Stimulated activated naive B cell treated with anti-CD40 and anti-IgM and Interleukin-4, amounts not matched to agents 10 μg/mL and 1 μg/mL and 100 μg/mL, for 72 hours (primary cell): ENCODE measurements at regions not wholly inside any gene's neighbourhood (a gene's known extent, or its start where the extent isn't known, plus 50 kb on each side); places are given as distances from the start of the nearest gene placed in this dataset.
"Not testable (repeated sequence)": the region's sequence is repeated elsewhere in the genome, so short reads cannot be mapped to it uniquely, and the experiment has no call there.

Experiments
- ATAC-seq, 2 donors: fragments of 150-1000 bp; cut with Tn5 transposase; replicated peaks; 2 replicates each; pipeline ENCODE4 v1.10.0; 2021; ENCODE audit warnings: moderate library complexity in 1 of 2
- DNase-seq: peaks from one replicate; pipeline ENCODE4 v3.0.0; 2021
- H3K27ac Mint-ChIP-seq: one replicate; pipeline ENCODE4 v1.8.0; 2022; ENCODE audit warnings: mild to moderate bottlenecking, mixed read lengths
- H3K27me3 Mint-ChIP-seq, 2 donors: one replicate each; pipeline ENCODE4 v1.8.0; 2022; ENCODE audit warnings: mixed read lengths in 2 of 2
- H3K36me3 Mint-ChIP-seq, 2 donors: one replicate each; pipeline ENCODE4 v1.8.0; 2022; ENCODE audit warnings: mixed read lengths in 2 of 2, mild to moderate bottlenecking in 1 of 2
- H3K4me1 Mint-ChIP-seq, 2 donors: one replicate each; pipeline ENCODE4 v1.8.0; 2022; ENCODE audit warnings: mixed read lengths in 2 of 2, mild to moderate bottlenecking in 1 of 2
- H3K4me3 Mint-ChIP-seq, 2 donors: one replicate each; pipeline ENCODE4 v1.8.0; 2022; ENCODE audit warnings: mild to moderate bottlenecking in 2 of 2, mixed read lengths in 2 of 2, moderate library complexity in 1 of 2
- H3K9me3 Mint-ChIP-seq, 2 donors: one replicate each; pipeline ENCODE4 v1.8.0; 2022; ENCODE audit warnings: mixed read lengths in 2 of 2, mild to moderate bottlenecking in 1 of 2

- Mint-ChIP-seq H3K4me3 (no peak overlapping the region), H3K9me3 (peaks cover 4 to 5% of the 10 kb centered on the region in 2 donors), H3K27ac (no peak overlapping the region), H3K27me3 (no peaks in the 10 kb centered on the region), H3K4me1 (no peaks in the 10 kb centered on the region), H3K36me3 (no peaks in the 10 kb centered on the region)
- ATAC-seq (no peak), DNase-seq (no peak)
Measured at GRCh38 chrX:76922100-76922499, 494.6 kb downstream of the MAGEE1 start.

GRCh38 chrX:76924616-76925015 lies 497.1 kb downstream of the MAGEE1 start:
- not testable (repeated sequence) for ATAC-seq, H3K27ac Mint-ChIP-seq, H3K27me3 Mint-ChIP-seq, H3K36me3 Mint-ChIP-seq, H3K4me3 Mint-ChIP-seq, H3K4me1 Mint-ChIP-seq, H3K9me3 Mint-ChIP-seq, DNase-seq

- no peaks in the 10 kb centered on the region for H3K27me3 Mint-ChIP-seq
- no peak for ATAC-seq
- peaks cover 0 to 10% of the 10 kb centered on the region in 2 donors for H3K9me3 Mint-ChIP-seq
- no peaks in the 10 kb centered on the region for H3K4me1 Mint-ChIP-seq
- H3K36me3 Mint-ChIP-seq = no peaks in the 10 kb centered on the region
- no peak overlapping the region for H3K4me3 Mint-ChIP-seq
- no peak for DNase-seq
- no peak overlapping the region for H3K27ac Mint-ChIP-seq
Measured at GRCh38 chrX:76931518-76931917, 504.0 kb downstream of the MAGEE1 start.

- ATAC-seq = no peak
- Mint-ChIP-seq H3K36me3 (no peaks in the 10 kb centered on the region), H3K4me1 (no peaks in the 10 kb centered on the region), H3K27ac (no peak overlapping the region), H3K9me3 (peaks cover 7 to 8% of the 10 kb centered on the region in 2 donors), H3K27me3 (no peaks in the 10 kb centered on the region), H3K4me3 (no peak overlapping the region)
- no peak for DNase-seq
Measured at GRCh38 chrX:76957485-76957884, 489.7 kb upstream of the FGF16 start.

- H3K27ac Mint-ChIP-seq = no peak overlapping the region
Measured at GRCh38 chrX:76971393-76972376, 475.5 kb upstream of the FGF16 start.

GRCh38 chrX:76977452-76977851 lies 469.7 kb upstream of the FGF16 start:
- Mint-ChIP-seq H3K36me3 (no peaks in the 10 kb centered on the region), H3K27ac (no peak overlapping the region), H3K27me3 (no peaks in the 10 kb centered on the region), H3K4me3 (no peak overlapping the region), H3K9me3 (no peaks in the 10 kb centered on the region), H3K4me1 (no peaks in the 10 kb centered on the region)
- DNase-seq (no peak), ATAC-seq (no peak)

More at GRCh38 chrX:76971393-76972376, 475.5 kb upstream of the FGF16 start:
- H3K36me3 Mint-ChIP-seq = no peaks in the 10 kb centered on the region
- no peaks in the 10 kb centered on the region for H3K4me1 Mint-ChIP-seq
- DNase-seq = no peak
- H3K9me3 Mint-ChIP-seq = no peaks in the 10 kb centered on the region
- ATAC-seq = peak; percentile 34 to 85
- no peaks in the 10 kb centered on the region for H3K27me3 Mint-ChIP-seq
- H3K4me3 Mint-ChIP-seq = no peak overlapping the region

- no peaks in the 10 kb centered on the region for H3K4me1 Mint-ChIP-seq
- H3K4me3 Mint-ChIP-seq = no peak overlapping the region
- no peaks in the 10 kb centered on the region for H3K27me3 Mint-ChIP-seq
- no peaks in the 10 kb centered on the region for H3K36me3 Mint-ChIP-seq
- H3K9me3 Mint-ChIP-seq = peaks cover 12 to 15% of the 10 kb centered on the region in 2 donors
- no peak overlapping the region for H3K27ac Mint-ChIP-seq
- ATAC-seq (no peak), DNase-seq (no peak)
Measured at GRCh38 chrX:76987381-76987780, 459.8 kb upstream of the FGF16 start.

- no peak overlapping the region for H3K4me3 Mint-ChIP-seq
- peaks cover 9% of the 10 kb centered on the region in 2 donors for H3K9me3 Mint-ChIP-seq
- H3K36me3 Mint-ChIP-seq = no peaks in the 10 kb centered on the region
- no peaks in the 10 kb centered on the region for H3K4me1 Mint-ChIP-seq
- H3K27ac Mint-ChIP-seq = no peak overlapping the region
- ATAC-seq (no peak), DNase-seq (no peak)
- H3K27me3 Mint-ChIP-seq = no peaks in the 10 kb centered on the region
Measured at GRCh38 chrX:76996641-76997040, 450.5 kb upstream of the FGF16 start.

- no peaks in the 10 kb centered on the region for H3K27me3 Mint-ChIP-seq
- H3K27ac Mint-ChIP-seq = no peak overlapping the region
- H3K4me1 Mint-ChIP-seq = no peaks in the 10 kb centered on the region
Measured at GRCh38 chrX:77003530-77003929, 443.7 kb upstream of the FGF16 start.

GRCh38 chrX:77003956-77004355 lies 443.2 kb upstream of the FGF16 start:
- Mint-ChIP-seq H3K4me3 (no peak overlapping the region), H3K9me3 (no peaks in the 10 kb centered on the region), H3K27ac (no peak overlapping the region), H3K4me1 (no peaks in the 10 kb centered on the region), H3K27me3 (no peaks in the 10 kb centered on the region), H3K36me3 (no peaks in the 10 kb centered on the region)
- no peak for DNase-seq
- no peak for ATAC-seq

More at GRCh38 chrX:77003530-77003929, 443.7 kb upstream of the FGF16 start:
- Mint-ChIP-seq H3K9me3 (no peaks in the 10 kb centered on the region), H3K4me3 (no peak overlapping the region), H3K36me3 (no peaks in the 10 kb centered on the region)
- ATAC-seq (no peak), DNase-seq (no peak)

- no peak overlapping the region for H3K27ac Mint-ChIP-seq
- H3K36me3 Mint-ChIP-seq = no peaks in the 10 kb centered on the region
- no peaks in the 10 kb centered on the region for H3K4me1 Mint-ChIP-seq
- no peaks in the 10 kb centered on the region for H3K27me3 Mint-ChIP-seq
- ATAC-seq (no peak), DNase-seq (no peak)
- no peak overlapping the region for H3K4me3 Mint-ChIP-seq
- H3K9me3 Mint-ChIP-seq = no peaks in the 10 kb centered on the region
Measured at GRCh38 chrX:77009691-77010090, 437.5 kb upstream of the FGF16 start.

- Mint-ChIP-seq H3K4me1 (no peaks in the 10 kb centered on the region), H3K27me3 (no peaks in the 10 kb centered on the region), H3K9me3 (no peaks in the 10 kb centered on the region), H3K4me3 (no peak overlapping the region), H3K36me3 (no peaks in the 10 kb centered on the region), H3K27ac (no peak overlapping the region)
- ATAC-seq = no peak
- DNase-seq = no peak
Measured at GRCh38 chrX:77014377-77015372, 432.5 kb upstream of the FGF16 start.

- Mint-ChIP-seq H3K36me3 (no peaks in the 10 kb centered on the region), H3K27me3 (no peaks in the 10 kb centered on the region), H3K9me3 (no peaks in the 10 kb centered on the region), H3K27ac (no peak overlapping the region), H3K4me3 (no peak overlapping the region), H3K4me1 (no peaks in the 10 kb centered on the region)
- DNase-seq = no peak
- ATAC-seq = no peak
Measured at GRCh38 chrX:77017093-77017492, 430.1 kb upstream of the FGF16 start.

- not testable (repeated sequence) for H3K4me1 Mint-ChIP-seq, ATAC-seq, H3K4me3 Mint-ChIP-seq, H3K27ac Mint-ChIP-seq, H3K27me3 Mint-ChIP-seq, DNase-seq, H3K9me3 Mint-ChIP-seq, H3K36me3 Mint-ChIP-seq
Measured at GRCh38 chrX:77046180-77046810, 400.9 kb upstream of the FGF16 start.
